Retinal pigment epithelial cell (primary cell): ENCODE measurements at regions not wholly inside any gene's neighbourhood (a gene's known extent, or its start where the extent isn't known, plus 50 kb on each side); places are given as distances from the start of the nearest gene placed in this dataset.

Experiments
- DNase-seq: peaks from one replicate; pipeline ENCODE4 v3.0.0-alpha.2; 2010; ENCODE audit warnings: low read depth
- H3K4me3 ChIP-seq: 2 replicates; pipeline ENCODE4 v1.5.1; 2011; ENCODE audit warnings: mild to moderate bottlenecking, low read length, control low read depth, moderate library complexity
- CTCF ChIP-seq: conservative IDR thresholded peaks from 2 replicates; pipeline ENCODE4 v1.5.1; 2011; ENCODE audit warnings: low read depth, low read length, control low read depth, inconsistent platforms

GRCh38 chr5:2179861-2180260 is 297.1 kb upstream of the IRX4 start:
- DNase-seq: no peak
- TF ChIP-seq CTCF: no peak
- H3K4me3 ChIP-seq: no peak overlapping the region

GRCh38 chr5:2178528-2178927 is 295.8 kb upstream of the IRX4 start:
- no peak overlapping the region for H3K4me3 ChIP-seq
- TF ChIP-seq CTCF: no peak
- DNase-seq: no peak

GRCh38 chr5:2178071-2178477 is 295.3 kb upstream of the IRX4 start:
- no peak for DNase-seq
- H3K4me3 ChIP-seq: no peak overlapping the region
- no peak for TF ChIP-seq CTCF

- no peak for DNase-seq
- TF ChIP-seq CTCF: no peak
- H3K4me3 ChIP-seq: no peak overlapping the region
Observed at GRCh38 chr5:2177244-2177643, 294.5 kb upstream of the IRX4 start.

GRCh38 chr5:2176581-2176980 is 293.9 kb upstream of the IRX4 start:
- TF ChIP-seq CTCF: no peak
- H3K4me3 ChIP-seq: no peak overlapping the region
- DNase-seq: no peak

- TF ChIP-seq CTCF: no peak
Observed at GRCh38 chr5:2175842-2176404, 293.2 kb upstream of the IRX4 start.

GRCh38 chr5:2175041-2175440 is 292.3 kb upstream of the IRX4 start:
- no peak for TF ChIP-seq CTCF
- H3K4me3 ChIP-seq: no peak overlapping the region
- no peak for DNase-seq

More at GRCh38 chr5:2175842-2176404, 293.2 kb upstream of the IRX4 start:
- DNase-seq: no peak
- no peak overlapping the region for H3K4me3 ChIP-seq
